ENCODE measurements at regions not wholly inside any gene's neighbourhood (a gene's known extent, or its start where the extent isn't known, plus 50 kb on each side); places are given as distances from the start of the nearest gene placed in this dataset.
"Not testable (repeated sequence)": the region's sequence is repeated elsewhere in the genome, so short reads cannot be mapped to it uniquely, and the experiment has no call there.

DNA sequence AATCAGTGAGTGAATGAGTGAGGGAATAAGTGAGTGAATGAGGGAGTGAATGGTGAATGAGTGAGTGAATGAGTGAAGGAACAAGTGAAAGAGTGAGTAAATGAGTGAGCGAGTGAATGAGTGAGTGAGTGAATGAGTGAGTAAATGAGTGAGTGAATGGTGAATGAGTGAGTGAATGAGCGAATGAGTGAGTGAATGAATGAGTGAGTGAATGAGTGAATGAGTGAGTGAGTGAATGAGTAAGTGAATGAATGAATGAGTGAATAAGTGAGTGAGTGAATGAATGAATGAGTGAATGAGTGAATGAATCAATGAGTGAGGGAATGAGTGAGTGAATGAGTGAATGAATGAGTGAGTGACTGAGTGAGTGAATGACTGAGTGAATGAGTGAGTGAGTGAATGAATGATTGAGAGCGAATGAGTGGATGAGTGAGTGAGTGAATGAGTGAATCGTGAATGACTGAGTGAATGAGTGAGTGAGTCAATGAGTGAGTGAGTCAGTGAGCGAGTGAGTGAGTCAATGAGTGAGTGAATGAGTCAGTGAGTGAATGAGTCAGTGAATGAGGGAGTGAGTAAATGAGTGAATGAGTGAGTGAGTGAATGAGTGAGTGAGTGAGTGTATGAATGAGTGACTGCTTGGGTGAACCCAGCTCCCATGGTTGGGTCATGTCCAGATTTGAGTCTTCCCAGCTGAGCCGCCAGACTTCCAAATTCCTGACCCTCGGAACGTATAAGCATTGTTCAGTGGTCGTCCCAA is 133.0 kb downstream of the NPIPB11 start:
- not testable (repeated sequence) for DNase-seq

DNA sequence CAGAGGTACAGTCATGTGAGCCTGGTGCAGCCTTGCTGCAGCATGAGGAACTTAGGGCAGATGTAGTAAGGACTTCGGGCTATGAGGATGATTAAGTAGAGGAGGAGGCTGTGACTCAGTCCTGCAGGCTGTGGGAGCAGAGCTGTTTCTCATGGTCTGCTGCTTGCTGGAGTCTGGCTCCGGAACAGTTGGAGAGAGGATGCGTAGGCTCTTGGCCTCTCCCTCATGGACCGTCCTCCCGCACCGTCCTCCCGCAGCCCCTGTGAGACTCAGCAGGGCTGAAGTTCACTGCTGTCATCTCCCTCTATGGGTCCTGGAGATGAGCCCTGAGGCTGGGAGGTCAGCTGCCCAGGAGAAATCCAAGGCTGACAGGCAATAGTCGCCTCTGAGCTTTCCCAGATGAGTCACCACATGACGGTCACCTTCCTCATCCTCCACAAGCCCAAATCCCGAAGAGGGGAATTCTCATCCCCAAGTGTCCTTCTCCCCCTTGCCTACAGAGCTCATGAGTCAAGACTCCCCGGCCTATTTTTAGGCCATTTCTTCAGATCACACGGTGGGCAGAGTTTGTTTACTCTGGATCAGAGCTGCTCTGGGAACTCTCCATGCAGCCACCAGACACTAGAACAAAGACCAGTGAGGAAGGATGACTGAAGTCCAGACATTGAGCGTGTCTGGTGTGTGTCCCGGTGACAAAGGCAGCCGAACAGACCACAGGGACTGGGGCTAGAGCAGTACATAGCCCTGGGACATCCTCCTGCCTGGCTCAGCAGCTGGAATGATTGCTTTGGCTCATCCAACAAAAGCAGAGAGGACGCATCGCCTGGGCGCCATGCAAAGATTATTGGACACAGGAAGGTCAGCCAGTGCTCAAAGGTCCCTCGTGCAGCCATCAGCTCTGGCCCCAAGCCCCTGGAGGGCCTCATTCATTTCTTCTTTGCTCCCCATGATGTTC is 134.5 kb downstream of the NPIPB11 start:
- DNase-seq, result not testable (repeated sequence)

DNA sequence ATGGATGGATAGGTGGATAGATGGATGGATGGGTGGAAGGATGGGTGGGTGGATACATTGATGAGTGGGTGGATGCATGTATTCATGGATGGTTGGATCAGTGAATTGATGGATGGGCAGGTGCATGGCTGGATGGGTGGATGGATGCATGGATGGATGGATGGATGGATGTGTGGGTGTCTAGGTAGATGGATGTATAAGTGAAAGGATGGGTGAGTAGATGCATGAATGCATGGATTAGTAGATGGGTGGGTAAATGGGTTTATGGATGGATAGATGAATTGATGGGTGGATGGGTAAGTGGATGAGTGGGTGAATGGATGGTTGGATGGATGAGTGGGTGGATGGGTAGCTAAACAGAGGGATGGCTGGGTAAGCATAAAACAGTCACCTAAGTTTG is 135.6 kb downstream of the NPIPB11 start:
- not testable (repeated sequence) for DNase-seq

DNA sequence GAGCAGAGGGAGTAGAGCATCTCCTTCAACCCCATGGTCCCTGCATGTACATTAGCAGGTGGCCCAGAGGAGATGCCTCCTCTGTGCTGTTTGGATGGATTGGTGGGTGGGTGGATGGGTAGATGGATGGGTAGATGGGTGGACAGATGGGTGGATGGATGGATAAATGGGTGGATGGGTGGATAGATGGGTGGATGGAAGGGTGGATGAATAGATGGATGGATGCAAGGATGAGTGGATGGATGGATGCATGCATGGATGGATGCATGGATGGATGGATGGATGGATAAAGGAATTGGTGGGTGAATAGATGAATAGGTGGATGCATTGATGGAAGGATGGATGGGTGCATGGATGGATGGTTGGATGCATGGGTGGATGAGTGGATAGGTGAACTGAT is 136.5 kb downstream of the NPIPB11 start:
- not testable (repeated sequence) for DNase-seq

DNA sequence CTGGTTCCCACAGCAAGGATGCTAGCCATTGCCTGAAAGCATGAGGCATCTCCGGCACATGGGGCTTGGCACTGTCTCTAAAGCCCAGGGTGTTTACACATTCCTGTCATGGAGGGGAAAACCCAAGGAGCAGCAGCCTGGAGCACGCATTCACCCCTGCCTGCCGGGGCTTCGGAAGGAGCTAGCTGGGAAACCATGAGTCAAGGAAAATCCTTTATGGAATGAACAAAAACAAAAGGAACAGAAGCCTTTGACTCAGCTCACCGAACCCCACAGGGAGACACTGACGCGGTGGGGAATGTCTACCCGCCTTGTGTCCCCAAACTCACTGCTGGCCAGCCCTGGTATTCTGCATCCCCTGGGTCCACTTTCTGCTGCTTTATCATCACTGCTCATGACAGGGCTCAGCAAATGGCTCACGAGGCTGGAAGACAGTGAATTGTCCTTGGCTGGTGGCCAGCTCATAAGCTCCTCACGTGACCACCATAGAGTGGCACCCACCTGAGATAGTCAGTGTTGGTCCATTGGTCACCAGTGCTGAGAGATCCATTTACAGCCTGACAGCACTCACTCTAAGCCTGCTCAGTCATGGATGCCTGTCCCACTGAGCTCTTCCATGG is 137.2 kb downstream of the NPIPB11 start:
- DNase-seq, result not testable (repeated sequence)

DNA sequence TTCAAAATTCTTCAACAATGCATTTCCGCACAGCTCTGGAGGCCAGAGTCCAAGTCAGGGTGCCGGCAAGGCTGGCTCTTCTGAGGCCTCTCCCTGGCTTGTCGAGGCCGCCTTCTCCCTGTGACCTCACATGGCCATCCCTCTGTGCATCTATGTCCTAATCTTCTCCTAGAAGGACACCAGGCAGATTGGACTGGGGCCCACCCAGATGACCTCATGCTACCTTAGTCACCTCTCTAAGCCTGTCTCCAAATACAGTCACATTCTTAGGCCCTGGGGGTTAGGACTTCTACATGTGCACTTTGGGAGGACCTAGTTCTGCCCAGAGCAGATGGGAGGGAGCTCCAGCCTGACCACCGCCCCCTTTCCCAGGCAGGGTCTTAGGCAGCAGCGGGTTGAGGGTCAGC is 137.7 kb downstream of the NPIPB11 start:
- not testable (repeated sequence) for DNase-seq

DNA sequence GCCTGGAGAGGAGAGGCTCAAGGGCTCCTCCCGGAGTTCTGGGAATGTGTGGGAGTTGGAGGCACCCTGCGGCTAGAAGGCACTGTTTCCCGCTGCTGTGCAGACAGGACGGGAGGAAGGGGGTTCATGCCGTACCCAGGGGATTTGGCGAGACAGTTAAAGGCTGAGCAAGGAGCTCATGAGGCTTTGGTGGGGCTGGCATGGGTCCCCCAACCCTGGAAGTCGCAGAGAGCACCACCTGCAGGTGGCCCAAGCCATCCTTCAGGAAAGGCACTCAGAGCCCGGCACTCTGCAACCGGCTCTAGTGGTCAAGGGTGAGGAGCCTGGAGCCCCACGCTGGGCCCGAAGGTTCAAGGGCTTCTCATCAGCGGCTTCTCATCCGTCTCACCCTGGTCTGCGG is 138.2 kb downstream of the NPIPB11 start:
- not testable (repeated sequence) for DNase-seq

DNA sequence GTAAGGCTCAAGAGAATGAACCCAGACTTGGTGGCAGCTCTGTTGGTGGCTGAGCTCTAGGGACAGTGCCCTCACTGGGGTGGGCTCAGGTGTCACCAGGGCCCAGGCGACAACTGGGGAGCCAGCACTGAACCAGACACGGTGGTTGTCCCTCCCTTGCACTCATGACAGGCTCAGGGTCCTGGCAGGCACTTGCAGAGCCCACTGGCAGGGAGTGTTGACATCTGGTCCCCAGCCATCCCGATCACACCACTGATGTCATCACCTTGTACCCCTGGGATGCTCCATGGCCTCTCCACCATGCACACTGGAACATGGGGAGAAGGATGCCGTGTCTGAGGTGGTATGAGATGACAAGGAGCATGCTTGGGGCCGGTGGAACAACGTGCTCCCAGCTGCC is 138.6 kb downstream of the NPIPB11 start:
- not testable (repeated sequence) for DNase-seq

DNA sequence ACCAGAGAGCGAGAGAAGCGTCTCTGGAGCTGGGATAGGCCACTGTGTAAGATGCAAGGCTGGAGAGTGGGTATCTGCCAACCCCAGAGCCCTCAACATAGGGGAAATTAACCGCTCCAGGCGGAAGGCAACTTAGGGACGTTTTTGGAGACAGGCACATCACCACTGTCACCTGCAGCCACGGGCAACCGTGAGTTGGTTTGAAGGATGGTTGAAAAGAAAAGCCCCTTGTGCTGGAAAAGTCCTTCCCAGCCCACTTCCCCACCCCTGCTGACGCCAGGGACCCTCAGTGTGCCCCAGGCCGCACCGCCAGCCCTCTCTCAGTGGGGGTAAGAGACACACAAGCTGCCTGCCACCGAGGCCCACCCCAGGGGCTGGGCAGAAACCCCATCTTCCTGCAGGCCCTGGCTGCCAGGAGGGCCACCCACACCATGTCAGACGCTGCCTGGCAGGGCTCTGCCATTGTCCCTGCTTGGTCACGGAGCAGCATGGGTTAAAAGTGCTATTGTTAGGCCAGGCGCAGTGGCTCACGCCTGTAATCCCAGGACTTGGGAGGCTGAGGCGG is 139.4 kb downstream of the NPIPB11 start:
- not testable (repeated sequence) for DNase-seq

DNA sequence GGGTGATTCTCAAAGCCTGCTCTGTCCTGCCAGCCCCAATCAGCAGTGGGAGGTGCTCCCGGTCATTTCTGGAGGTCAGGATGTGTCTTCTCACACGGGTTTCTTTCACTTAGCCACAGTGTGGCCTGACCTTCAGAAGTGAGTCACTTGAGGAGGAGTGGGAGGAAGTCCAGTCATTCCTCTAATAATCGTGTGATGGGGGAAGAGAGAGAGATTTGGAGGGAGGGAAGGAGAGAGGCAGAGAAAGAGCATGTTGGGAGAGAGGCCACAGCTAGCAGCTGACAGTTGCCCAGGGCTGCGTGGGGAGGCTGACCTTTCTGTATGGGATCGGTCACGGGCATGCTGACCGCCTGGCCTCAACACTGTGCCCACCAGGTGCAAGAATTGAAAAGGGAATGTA is 139.9 kb downstream of the NPIPB11 start:
- not testable (repeated sequence) for DNase-seq

DNA sequence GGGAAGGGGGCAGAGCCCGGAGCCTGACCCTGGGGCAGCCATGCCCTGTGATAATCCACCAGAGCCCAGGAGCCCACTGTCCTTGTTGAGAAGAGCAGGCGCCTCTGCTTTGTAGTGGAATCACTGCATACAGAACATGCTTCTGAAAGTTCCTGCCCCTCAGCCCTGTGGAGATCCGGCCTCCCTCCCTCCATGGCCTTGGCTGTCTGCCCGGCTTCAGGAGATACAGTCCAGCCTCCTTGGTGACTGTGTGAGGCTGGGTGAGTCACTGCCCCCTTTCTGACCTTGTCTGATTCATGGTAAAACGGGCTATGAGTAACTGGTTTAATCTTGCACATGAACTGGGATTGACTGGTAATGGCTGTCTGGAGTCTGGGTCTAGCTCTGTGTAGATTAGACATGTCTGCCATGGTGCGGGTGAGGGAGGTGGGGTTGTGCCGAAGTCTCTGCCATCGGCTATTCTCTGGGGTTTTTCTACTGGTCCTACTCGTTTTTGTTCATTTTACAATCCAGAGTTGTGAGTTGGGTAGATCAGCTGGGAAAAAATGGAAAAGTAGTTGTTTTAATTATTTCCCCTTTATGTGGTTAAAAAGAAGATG is 141.2 kb downstream of the NPIPB11 start:
- DNase-seq, result not testable (repeated sequence)

DNA sequence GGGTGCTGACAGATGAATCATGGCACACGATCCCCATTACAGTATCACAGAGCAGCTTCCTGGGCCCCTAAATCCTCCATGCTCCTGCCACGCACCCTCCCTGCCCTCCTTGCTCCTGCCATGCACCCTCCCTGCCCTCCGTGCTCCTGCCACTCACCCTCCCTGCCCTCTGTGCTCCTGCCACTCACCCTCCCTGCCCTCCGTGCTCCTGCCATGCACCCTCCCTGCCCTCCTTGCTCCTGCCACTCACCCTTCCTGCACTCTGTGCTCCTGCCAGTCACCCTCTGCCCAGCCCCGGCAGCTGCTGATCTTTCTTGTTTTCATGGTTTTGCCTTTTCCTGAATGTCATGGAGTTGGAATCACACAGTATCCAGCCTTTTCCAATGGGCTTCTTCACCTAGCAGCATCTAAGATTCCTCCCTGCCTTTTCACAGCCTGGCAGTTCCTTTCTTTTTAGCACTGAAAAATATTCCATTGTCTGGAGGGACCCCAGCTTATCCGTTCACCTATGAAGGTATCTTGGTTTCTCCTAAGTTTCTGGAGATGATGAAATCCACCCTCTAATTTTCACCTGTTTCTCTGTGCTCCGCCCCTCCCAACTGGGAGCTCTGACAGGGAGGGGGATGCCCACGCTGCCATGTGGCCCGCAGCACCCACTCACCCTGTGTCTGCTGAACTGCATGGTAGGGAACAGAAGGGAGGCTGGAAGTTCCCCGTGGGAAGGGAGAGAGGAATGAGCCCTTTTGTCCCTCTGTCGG is 142.3 kb downstream of the NPIPB11 start:
- not testable (repeated sequence) for DNase-seq

DNA sequence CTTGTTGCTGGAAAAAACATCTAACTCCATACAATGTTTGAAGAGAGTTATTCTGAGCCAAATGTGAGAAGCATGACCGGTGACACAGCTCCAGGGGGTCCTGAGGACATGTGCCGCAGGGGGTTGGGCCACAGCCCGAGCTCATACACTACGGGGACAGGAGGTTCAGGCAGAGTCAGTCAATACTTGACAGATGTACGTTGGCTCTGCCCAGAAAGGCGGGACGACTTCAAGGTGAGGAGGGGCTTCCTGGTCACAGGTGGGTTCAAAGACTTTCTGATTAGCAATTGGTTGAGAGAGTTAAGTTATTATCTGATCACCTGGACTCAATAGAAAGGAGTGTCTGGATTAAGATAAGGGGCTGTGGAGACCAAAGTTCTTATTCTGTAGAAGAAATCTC is 143.8 kb downstream of the NPIPB11 start:
- DNase-seq, result not testable (repeated sequence)

DNA sequence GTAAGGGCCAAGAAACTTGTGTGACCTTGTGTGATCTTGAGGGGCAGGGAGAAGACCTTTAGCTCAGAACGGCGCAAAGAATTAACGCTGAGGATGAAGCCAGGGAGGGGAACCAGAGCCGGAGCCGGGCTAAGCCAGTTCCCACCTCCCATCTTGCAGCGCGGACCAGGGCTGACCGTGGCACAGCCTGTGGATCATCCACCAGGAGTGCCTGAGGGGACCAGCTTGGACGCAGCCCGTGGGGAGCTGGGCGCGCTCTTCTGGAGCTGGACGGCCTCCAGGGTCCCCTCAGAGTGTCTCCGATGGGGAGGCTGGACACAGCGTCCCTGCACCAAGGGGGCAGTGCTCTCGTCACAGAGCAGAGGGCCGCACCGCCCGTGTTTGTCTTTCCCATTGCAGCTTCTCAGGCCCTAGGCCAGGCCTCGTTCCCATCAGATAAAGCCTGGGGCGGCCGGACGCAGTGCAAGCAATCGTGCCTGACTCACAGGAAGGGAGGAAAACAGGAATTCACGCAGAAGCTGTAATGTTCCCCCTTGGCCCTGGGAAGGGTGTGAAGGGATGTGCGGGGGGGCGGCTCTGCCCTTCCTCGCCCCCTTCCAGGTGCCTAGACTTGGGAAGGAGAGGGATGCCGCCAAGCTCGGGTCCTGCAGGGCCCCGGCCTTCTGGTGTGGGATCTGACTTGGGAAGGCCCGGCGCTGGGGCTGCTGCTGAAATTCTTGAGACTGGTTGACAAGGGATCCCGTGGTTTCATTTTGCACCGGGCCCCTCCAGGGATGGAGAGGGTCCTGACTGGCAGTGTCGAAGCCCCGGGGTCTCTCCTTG is 144.9 kb downstream of the NPIPB11 start:
- DNase-seq, result not testable (repeated sequence)

DNA sequence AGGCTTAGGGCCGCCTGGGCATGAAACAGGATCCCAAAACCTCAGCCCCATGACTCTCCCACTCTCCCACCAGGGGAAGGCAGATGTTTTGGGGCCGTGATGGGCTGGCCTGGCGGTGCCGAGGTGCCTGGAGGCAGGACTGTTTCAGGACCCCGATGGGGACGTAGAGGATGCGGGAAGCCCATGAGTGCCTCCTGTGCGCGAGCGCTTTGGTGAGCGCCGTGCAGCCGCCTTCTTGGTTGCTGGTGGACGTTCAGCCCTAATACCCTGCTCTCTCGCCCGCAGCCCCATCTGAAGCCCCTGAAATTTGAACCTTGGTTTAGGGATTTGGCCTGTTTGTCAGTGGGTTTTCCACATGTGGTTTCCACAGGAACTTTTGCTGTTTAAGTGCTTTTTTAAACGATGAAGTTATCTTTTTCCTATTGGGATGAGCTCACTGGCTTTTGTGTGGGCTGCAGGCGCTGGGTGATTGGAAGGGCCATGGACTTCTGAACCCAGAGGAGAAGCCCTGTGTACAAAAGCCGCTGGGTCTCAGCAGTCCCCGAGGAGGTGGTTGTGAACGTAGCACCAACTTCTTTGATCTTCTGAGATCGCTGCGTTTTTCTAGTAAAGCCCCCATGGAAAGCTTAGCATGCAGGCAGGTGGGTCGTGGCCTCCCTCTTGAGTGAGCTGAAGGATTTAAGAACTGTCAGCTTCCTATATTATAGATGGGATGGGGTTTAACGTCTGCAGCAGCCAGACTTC is 145.7 kb downstream of the NPIPB11 start:
- DNase-seq, result not testable (repeated sequence)

DNA sequence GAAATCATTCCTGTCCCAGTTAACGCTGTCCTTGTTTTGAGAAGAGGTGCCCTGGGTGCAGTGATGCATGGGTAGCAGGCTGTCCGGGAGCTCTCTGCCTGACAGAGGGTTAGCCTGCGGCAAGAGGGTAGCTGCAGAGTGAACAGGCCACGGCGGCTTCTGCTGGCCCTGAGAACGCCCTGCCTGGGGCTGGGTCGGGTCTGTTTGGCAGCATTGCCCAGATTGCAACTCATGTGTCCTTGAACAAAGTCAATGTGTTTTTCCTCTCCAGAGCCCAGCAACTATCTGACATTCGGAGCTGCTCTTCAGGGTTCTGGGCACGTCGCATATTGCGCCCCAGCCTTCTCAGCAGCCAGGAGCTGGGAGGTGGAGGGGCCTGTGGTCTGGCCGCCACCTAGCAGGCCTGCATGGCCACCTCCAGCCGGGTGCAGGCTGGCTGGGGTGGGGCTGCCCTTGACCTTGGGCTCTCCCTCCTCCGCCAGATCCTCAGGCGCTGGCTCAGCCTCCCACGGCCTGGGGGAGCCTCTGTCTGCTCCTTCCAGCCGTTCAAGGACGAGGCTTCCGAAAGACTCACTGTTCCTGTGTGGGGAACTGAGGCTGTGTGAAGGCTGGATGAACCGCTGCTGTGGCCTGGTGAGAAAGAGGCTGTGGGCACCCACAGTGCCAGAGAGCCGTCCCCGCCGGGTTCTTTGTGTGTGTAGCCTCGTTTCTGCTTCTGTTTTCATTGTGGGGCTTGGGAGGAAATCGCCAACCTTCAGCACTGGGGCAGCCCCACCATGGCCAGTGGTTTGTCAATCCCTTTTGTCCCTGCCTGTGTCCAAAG is 146.7 kb downstream of the NPIPB11 start:
- DNase-seq, result not testable (repeated sequence)

DNA sequence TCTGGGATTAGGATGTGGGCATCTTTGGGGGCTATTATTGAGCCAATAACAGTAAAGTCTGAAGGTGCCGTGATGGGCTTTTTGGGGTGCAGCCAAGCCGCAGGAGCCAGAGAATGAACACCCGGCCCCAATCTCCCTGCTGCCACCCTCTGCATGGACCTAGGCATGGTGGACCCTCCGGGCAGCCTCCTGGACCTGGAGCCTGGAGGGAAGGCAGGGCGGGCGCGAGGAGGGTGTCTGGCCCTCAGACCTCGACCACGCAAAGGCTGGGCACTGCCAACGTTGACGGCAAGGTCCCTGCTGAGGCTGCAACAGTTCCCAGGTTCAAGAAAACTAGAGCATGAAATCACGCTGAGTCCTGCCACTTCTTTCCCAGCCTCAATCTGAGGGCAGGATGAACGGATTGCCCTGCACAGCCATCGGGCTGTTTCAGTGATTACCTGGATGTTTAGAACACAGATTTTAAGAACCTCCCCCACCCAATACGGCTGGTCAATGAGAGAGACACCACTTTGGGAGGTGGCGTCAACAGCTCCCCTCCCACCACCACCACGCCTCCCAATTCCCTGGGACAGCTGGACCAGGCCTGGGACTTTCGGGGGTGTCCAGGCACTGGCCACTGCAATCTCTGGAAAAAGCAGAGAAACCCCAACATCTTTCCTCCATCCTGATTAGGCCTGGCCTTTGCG is 147.4 kb downstream of the NPIPB11 start:
- DNase-seq, result not testable (repeated sequence)

All from activated CD4-positive, CD25-positive, alpha-beta regulatory T cell treated with anti-CD3 and anti-CD28 coated beads, Interleukin-2, amount 50 U/mL, for 72 hours (primary cell).